Progenitor cell of endocrine pancreas (in vitro differentiated cells): ENCODE measurements at regions not wholly inside any gene's neighbourhood (a gene's known extent, or its start where the extent isn't known, plus 50 kb on each side); places are given as distances from the start of the nearest gene placed in this dataset.
"Not testable (repeated sequence)": the region's sequence is repeated elsewhere in the genome, so short reads cannot be mapped to it uniquely, and the experiment has no call there.

Experiments
- DNase-seq: peaks from one replicate; pipeline ENCODE4 v3.0.0; 2021; ENCODE audit warnings: low spot score; ENCODE audit not compliant: unreplicated experiment
- H3K27ac Mint-ChIP-seq: 2 replicates; pipeline ENCODE4 v1.8.0; 2021; ENCODE audit warnings: mild to moderate bottlenecking, moderate library complexity, mixed read lengths
- H3K27me3 Mint-ChIP-seq: 2 replicates; pipeline ENCODE4 v1.8.0; 2021; ENCODE audit warnings: mixed read lengths
- H3K36me3 Mint-ChIP-seq: 2 replicates; pipeline ENCODE4 v1.8.0; 2022; ENCODE audit warnings: mixed read lengths; ENCODE audit not compliant: insufficient read depth
- H3K4me1 Mint-ChIP-seq: 2 replicates; pipeline ENCODE4 v1.8.0; 2021; ENCODE audit warnings: low read depth, mixed read lengths
- H3K4me3 Mint-ChIP-seq: 2 replicates; pipeline ENCODE4 v1.8.0; 2021; ENCODE audit warnings: low read depth, mild to moderate bottlenecking, moderate library complexity, mixed read lengths
- H3K9me3 Mint-ChIP-seq: 2 replicates; pipeline ENCODE4 v1.8.0; 2021; ENCODE audit warnings: low read depth, mixed read lengths
- CTCF ChIP-seq: fragments of 200-600 bp; sonication (generic); IDR thresholded peaks from one replicate; pipeline ENCODE4 v1.5.0; 2021; ENCODE audit warnings: antibody characterized with exemption, mild to moderate bottlenecking; ENCODE audit not compliant: unreplicated experiment

- peaks cover 5% of the 10 kb centered on the region for H3K9me3 Mint-ChIP-seq
- no peak for DNase-seq
- H3K27ac Mint-ChIP-seq: no peak overlapping the region
- no peak overlapping the region for H3K4me3 Mint-ChIP-seq
- H3K36me3 Mint-ChIP-seq: no peaks in the 10 kb centered on the region
- H3K4me1 Mint-ChIP-seq: no peaks in the 10 kb centered on the region
- no peak for TF ChIP-seq CTCF
- peaks cover 3% of the 10 kb centered on the region for H3K27me3 Mint-ChIP-seq
These were observed 113.5 kb downstream of the OTOR start for GRCh38 chr20:16861708-16862107.

GRCh38 chr20:16863303-16863702 is 115.1 kb downstream of the OTOR start:
- peaks cover 3% of the 10 kb centered on the region for H3K27me3 Mint-ChIP-seq
- no peak for DNase-seq
- no peak overlapping the region for H3K4me3 Mint-ChIP-seq
- TF ChIP-seq CTCF: no peak
- H3K9me3 Mint-ChIP-seq: peaks cover 3% of the 10 kb centered on the region
- no peaks in the 10 kb centered on the region for H3K4me1 Mint-ChIP-seq
- H3K27ac Mint-ChIP-seq: no peak overlapping the region
- H3K36me3 Mint-ChIP-seq: no peaks in the 10 kb centered on the region

GRCh38 chr20:16864069-16864468 is 115.9 kb downstream of the OTOR start:
- Mint-ChIP-seq H3K4me1 (no peaks in the 10 kb centered on the region), H3K4me3 (no peak overlapping the region), H3K27ac (no peak overlapping the region), H3K36me3 (no peaks in the 10 kb centered on the region), H3K27me3 (peaks cover 3% of the 10 kb centered on the region), H3K9me3 (peaks cover 3% of the 10 kb centered on the region)
- TF ChIP-seq CTCF: no peak
- DNase-seq: no peak

GRCh38 chr20:16864963-16865362 is 116.8 kb downstream of the OTOR start:
- peaks cover 3% of the 10 kb centered on the region for H3K9me3 Mint-ChIP-seq
- H3K4me3 Mint-ChIP-seq: no peak overlapping the region
- H3K36me3 Mint-ChIP-seq: no peaks in the 10 kb centered on the region
- no peak for DNase-seq
- H3K27me3 Mint-ChIP-seq: peaks cover 3% of the 10 kb centered on the region
- no peak for TF ChIP-seq CTCF
- no peaks in the 10 kb centered on the region for H3K4me1 Mint-ChIP-seq
- H3K27ac Mint-ChIP-seq: no peak overlapping the region

GRCh38 chr20:16865406-16865805 is 117.2 kb downstream of the OTOR start:
- Mint-ChIP-seq H3K4me1 (no peaks in the 10 kb centered on the region), H3K27ac (no peak overlapping the region), H3K36me3 (no peaks in the 10 kb centered on the region), H3K9me3 (peaks cover 3% of the 10 kb centered on the region), H3K4me3 (no peak overlapping the region), H3K27me3 (peaks cover 3% of the 10 kb centered on the region)
- no peak for DNase-seq
- no peak for TF ChIP-seq CTCF

- not testable (repeated sequence) for H3K9me3 Mint-ChIP-seq, H3K27me3 Mint-ChIP-seq, DNase-seq, H3K4me1 Mint-ChIP-seq, H3K4me3 Mint-ChIP-seq, H3K36me3 Mint-ChIP-seq, H3K27ac Mint-ChIP-seq
These were observed 125.0 kb downstream of the OTOR start for GRCh38 chr20:16873124-16873523.
